SU-DHL-6 (cell line): ENCODE measurements at regions not wholly inside any gene's neighbourhood (a gene's known extent, or its start where the extent isn't known, plus 50 kb on each side); places are given as distances from the start of the nearest gene placed in this dataset.

Experiments used
- H2AFZ ChIP-seq: fragments of 200-600 bp; sonication (generic); 2 replicates; pipeline ENCODE4 v1.6.1; 2014; ENCODE audit warnings: low read depth, mild to moderate bottlenecking, moderate library complexity, mixed read lengths, antibody characterized with exemption, low read length; ENCODE audit not compliant: severe bottlenecking
- H3F3A ChIP-seq: fragments of 200-600 bp; shearing (Covaris generic); 2 replicates; pipeline ENCODE4 v1.6.0; 2016; ENCODE audit warnings: antibody characterized with exemption, mild to moderate bottlenecking; ENCODE audit not compliant: insufficient read depth
- H3K27ac ChIP-seq: fragments of 200-600 bp; sonication (generic); 2 replicates; pipeline ENCODE4 v1.5.1; 2016; ENCODE audit warnings: low read depth, mild to moderate bottlenecking, low read length, moderate library complexity, mixed read lengths
- H3K27me3 ChIP-seq: fragments of 200-600 bp; sonication (generic), shearing (Covaris generic); 2 replicates; pipeline ENCODE4 v1.6.0; 2014; ENCODE audit warnings: mild to moderate bottlenecking, low read length
- H3K36me3 ChIP-seq: fragments of 200-600 bp; sonication (generic); 2 replicates; pipeline ENCODE4 v1.6.1; 2014; ENCODE audit warnings: mild to moderate bottlenecking, low read length, mixed read lengths
- H3K4me2 ChIP-seq: fragments of 300-600, 200-600 bp; shearing (Covaris generic), sonication (generic); 2 replicates; pipeline ENCODE4 v1.6.0; 2014; ENCODE audit warnings: low read length, low read depth, mild to moderate bottlenecking; ENCODE audit not compliant: poor library complexity, severe bottlenecking
- H3K4me3 ChIP-seq: fragments of 200-600 bp; sonication (generic); 2 replicates; pipeline ENCODE4 v1.5.1; 2014; ENCODE audit warnings: antibody characterized with exemption, low read length, mild to moderate bottlenecking, mixed read lengths; ENCODE audit not compliant: insufficient read depth, poor library complexity, severe bottlenecking
- H3K79me2 ChIP-seq: fragments of 200-600 bp; sonication (generic); 2 replicates; pipeline ENCODE4 v1.6.1; 2014; ENCODE audit warnings: mild to moderate bottlenecking, low read length, moderate library complexity; ENCODE audit not compliant: insufficient read depth
- H3K9ac ChIP-seq: fragments of 200-600 bp; sonication (generic); 2 replicates; pipeline ENCODE4 v1.7.0; 2014; ENCODE audit warnings: mild to moderate bottlenecking, low read length
- H3K9me2 ChIP-seq: fragments of 200-600 bp; sonication (generic); replicated peaks from 2 replicates; pipeline ENCODE4 v1.6.1; 2014; ENCODE audit warnings: low read length; ENCODE audit not compliant: insufficient read depth
- H3K9me3 ChIP-seq: fragments of 200-600 bp; sonication (generic); 2 replicates; pipeline ENCODE4 v1.6.1; 2014; ENCODE audit warnings: low read length, mixed read lengths; ENCODE audit not compliant: insufficient read depth
- H4K20me1 ChIP-seq: fragments of 200-600 bp; sonication (generic); 2 replicates; pipeline ENCODE4 v1.6.1; 2014; ENCODE audit warnings: low read depth, mild to moderate bottlenecking, antibody characterized with exemption, low read length, moderate library complexity, mixed read lengths
- CTCF ChIP-seq: fragments of 200-600 bp; sonication (generic); IDR thresholded peaks from one replicate; pipeline ENCODE4 v1.5.1; 2017; ENCODE audit warnings: antibody characterized with exemption, mild to moderate bottlenecking, low read length, moderate library complexity; ENCODE audit not compliant: insufficient read depth, poor library complexity, severe bottlenecking
- EZH2phosphoT487 ChIP-seq: fragments of 200-600 bp; sonication (generic), shearing (Covaris generic); conservative IDR thresholded peaks from 2 replicates; pipeline ENCODE4 v1.6.1; 2018; ENCODE audit warnings: mild to moderate bottlenecking, antibody characterized with exemption, low read length, moderate library complexity, mixed read lengths

DNA sequence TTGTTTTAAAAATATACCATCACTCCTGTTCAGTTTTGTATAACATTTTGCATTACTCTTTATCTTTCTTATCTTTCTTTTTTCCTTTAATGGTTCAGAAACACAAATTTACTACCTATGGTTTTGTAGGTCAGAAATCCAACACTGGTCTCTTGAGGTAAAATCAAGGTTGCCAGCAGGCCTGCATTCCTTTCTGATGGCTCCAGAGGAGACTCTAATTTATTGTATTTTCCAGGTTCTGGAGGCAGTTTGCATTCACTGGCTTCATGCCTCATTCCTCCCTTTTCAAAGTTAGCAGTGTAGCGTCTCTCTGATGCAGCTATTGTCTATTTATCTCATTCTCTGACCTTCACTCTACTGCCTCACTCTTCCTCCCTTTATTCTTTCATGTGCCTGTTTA is 767.4 kb downstream of the SLITRK6 start:
- no peak for TF ChIP-seq CTCF
- TF ChIP-seq EZH2phosphoT487 = no peak
- no peaks in the 10 kb centered on the region for H3K36me3 ChIP-seq
- no peaks in the 10 kb centered on the region; the same call in 1 of the 2 replicates for H3K9me3 ChIP-seq
- H2AFZ ChIP-seq = no peak overlapping the region
- no peaks in the 10 kb centered on the region for H3F3A ChIP-seq
- H3K4me3 ChIP-seq = no peak overlapping the region
- no peaks in the 10 kb centered on the region for H3K79me2 ChIP-seq
- H3K27ac ChIP-seq = no peak overlapping the region
- no peak overlapping the region for H3K9ac ChIP-seq
- H4K20me1 ChIP-seq = no peaks in the 10 kb centered on the region
- no peaks in the 10 kb centered on the region for H3K27me3 ChIP-seq
- H3K9me2 ChIP-seq = no peaks in the 10 kb centered on the region
- H3K4me2 ChIP-seq = no peak overlapping the region

- Histone ChIP-seq H3K27ac (no peak overlapping the region), H2AFZ (no peak overlapping the region), H3F3A (no peaks in the 10 kb centered on the region), H3K27me3 (no peaks in the 10 kb centered on the region), H4K20me1 (no peaks in the 10 kb centered on the region), H3K9me2 (no peaks in the 10 kb centered on the region), H3K4me2 (no peak overlapping the region), H3K9ac (no peak overlapping the region), H3K9me3 (no peaks in the 10 kb centered on the region; the same call in 1 of the 2 replicates), H3K4me3 (no peak overlapping the region), H3K79me2 (no peaks in the 10 kb centered on the region), H3K36me3 (peaks cover 3% of the 10 kb centered on the region; the same call in 1 of the 2 replicates)
- TF ChIP-seq CTCF (no peak), EZH2phosphoT487 (no peak)
Measured at GRCh38 chr13:85028035-85028434, 771.2 kb downstream of the SLITRK6 start.

GRCh38 chr13:85019121-85019520 is 780.1 kb downstream of the SLITRK6 start:
- no peak for TF ChIP-seq CTCF
- no peak for TF ChIP-seq EZH2phosphoT487
- Histone ChIP-seq H3K27ac (no peak overlapping the region), H3K4me2 (no peak overlapping the region), H3K36me3 (no peaks in the 10 kb centered on the region; the same call in 1 of the 2 replicates), H4K20me1 (no peaks in the 10 kb centered on the region), H2AFZ (no peak overlapping the region), H3K9me3 (0 out of 2 replicates have a peak, but pooled peaks cover 5% of the 10 kb centered on the region), H3K4me3 (no peak overlapping the region), H3K79me2 (no peaks in the 10 kb centered on the region), H3F3A (no peaks in the 10 kb centered on the region), H3K27me3 (no peaks in the 10 kb centered on the region), H3K9me2 (no peaks in the 10 kb centered on the region), H3K9ac (no peak overlapping the region)
